ENCODE measurements at regions not wholly inside any gene's neighbourhood (a gene's known extent, or its start where the extent isn't known, plus 50 kb on each side); places are given as distances from the start of the nearest gene placed in this dataset.

DNA sequence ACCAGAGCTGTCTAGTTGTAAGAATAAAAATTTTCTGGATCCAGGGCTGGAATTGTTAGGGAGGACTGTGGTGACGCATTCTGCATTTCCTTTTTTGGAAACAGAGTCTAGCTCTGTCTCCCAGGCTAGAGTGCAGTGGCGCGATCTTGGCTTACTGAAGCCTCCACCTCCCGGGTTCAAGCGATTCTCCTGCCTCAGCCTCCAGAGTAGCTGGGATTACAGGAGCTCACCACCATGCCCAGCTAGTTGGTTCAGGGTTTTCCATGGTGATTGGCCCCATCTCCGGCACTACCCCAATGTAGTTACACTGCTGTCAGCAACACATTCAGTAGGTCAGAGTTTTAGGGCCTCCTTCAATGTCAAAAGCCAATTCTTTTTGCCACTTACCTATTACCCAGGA is 58.6 kb upstream of the RNF152 start:
- TF ChIP-seq, protein P1, sequence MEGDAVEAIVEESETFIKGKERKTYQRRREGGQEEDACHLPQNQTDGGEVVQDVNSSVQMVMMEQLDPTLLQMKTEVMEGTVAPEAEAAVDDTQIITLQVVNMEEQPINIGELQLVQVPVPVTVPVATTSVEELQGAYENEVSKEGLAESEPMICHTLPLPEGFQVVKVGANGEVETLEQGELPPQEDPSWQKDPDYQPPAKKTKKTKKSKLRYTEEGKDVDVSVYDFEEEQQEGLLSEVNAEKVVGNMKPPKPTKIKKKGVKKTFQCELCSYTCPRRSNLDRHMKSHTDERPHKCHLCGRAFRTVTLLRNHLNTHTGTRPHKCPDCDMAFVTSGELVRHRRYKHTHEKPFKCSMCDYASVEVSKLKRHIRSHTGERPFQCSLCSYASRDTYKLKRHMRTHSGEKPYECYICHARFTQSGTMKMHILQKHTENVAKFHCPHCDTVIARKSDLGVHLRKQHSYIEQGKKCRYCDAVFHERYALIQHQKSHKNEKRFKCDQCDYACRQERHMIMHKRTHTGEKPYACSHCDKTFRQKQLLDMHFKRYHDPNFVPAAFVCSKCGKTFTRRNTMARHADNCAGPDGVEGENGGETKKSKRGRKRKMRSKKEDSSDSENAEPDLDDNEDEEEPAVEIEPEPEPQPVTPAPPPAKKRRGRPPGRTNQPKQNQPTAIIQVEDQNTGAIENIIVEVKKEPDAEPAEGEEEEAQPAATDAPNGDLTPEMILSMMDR (IDR thresholded peaks at IDR 0.05), result no peak
- TF ChIP-seq POLR2AphosphoS5 (IDR thresholded peaks at IDR 0.05), result no peak
